Mesothelial cell of epicardium (in vitro differentiated cells): ENCODE measurements at regions not wholly inside any gene's neighbourhood (a gene's known extent, or its start where the extent isn't known, plus 50 kb on each side); places are given as distances from the start of the nearest gene placed in this dataset.

Experiments
- DNase-seq, 2 experiments: peaks; one replicate each; pipeline ENCODE4 v3.0.0; 2021; ENCODE audit warnings: low spot score in 2 of 2; ENCODE audit not compliant: unreplicated experiment in 2 of 2
- H3K27ac Mint-ChIP-seq: 2 replicates; pipeline ENCODE4 v1.8.0; 2021; ENCODE audit warnings: mixed read lengths
- H3K27me3 Mint-ChIP-seq: 2 replicates; pipeline ENCODE4 v1.8.0; 2021; ENCODE audit warnings: low read depth, mixed read lengths
- H3K36me3 Mint-ChIP-seq: 2 replicates; pipeline ENCODE4 v1.8.0; 2021; ENCODE audit warnings: mixed read lengths
- H3K4me1 Mint-ChIP-seq: 2 replicates; pipeline ENCODE4 v1.8.0; 2021; ENCODE audit warnings: mixed read lengths
- H3K4me3 Mint-ChIP-seq: 2 replicates; pipeline ENCODE4 v1.8.0; 2021; ENCODE audit warnings: mild to moderate bottlenecking, moderate library complexity, mixed read lengths
- H3K9me3 Mint-ChIP-seq: 2 replicates; pipeline ENCODE4 v1.8.0; 2021; ENCODE audit warnings: mixed read lengths
- CTCF ChIP-seq: fragments of 200-600 bp; sonication (generic); IDR thresholded peaks from one replicate; pipeline ENCODE4 v1.5.0; 2021; ENCODE audit warnings: antibody characterized with exemption; ENCODE audit not compliant: unreplicated experiment

- DNase-seq: no peak
- Mint-ChIP-seq H3K36me3 (no peaks in the 10 kb centered on the region), H3K27me3 (no peaks in the 10 kb centered on the region), H3K4me1 (no peaks in the 10 kb centered on the region), H3K9me3 (peaks cover 18% of the 10 kb centered on the region), H3K4me3 (no peak overlapping the region), H3K27ac (no peak overlapping the region)
- no peak for TF ChIP-seq CTCF
These were observed 223.8 kb upstream of the BOD1L1 start for GRCh38 chr4:13851085-13851940.

- H3K36me3 Mint-ChIP-seq: no peaks in the 10 kb centered on the region
- no peak for TF ChIP-seq CTCF
- no peak overlapping the region for H3K4me3 Mint-ChIP-seq
- peaks cover 18% of the 10 kb centered on the region for H3K9me3 Mint-ChIP-seq
- no peaks in the 10 kb centered on the region for H3K4me1 Mint-ChIP-seq
- no peak for DNase-seq
- no peaks in the 10 kb centered on the region for H3K27me3 Mint-ChIP-seq
- H3K27ac Mint-ChIP-seq: no peak overlapping the region
These were observed 224.9 kb upstream of the BOD1L1 start for GRCh38 chr4:13852411-13852810.

- H3K27ac Mint-ChIP-seq: no peak overlapping the region
- TF ChIP-seq CTCF: no peak
- H3K4me1 Mint-ChIP-seq: no peaks in the 10 kb centered on the region
- H3K9me3 Mint-ChIP-seq: peaks cover 9% of the 10 kb centered on the region
- no peaks in the 10 kb centered on the region for H3K36me3 Mint-ChIP-seq
- no peak overlapping the region for H3K4me3 Mint-ChIP-seq
- DNase-seq: no peak
- no peaks in the 10 kb centered on the region for H3K27me3 Mint-ChIP-seq
These were observed 228.9 kb upstream of the BOD1L1 start for GRCh38 chr4:13856387-13856786.

GRCh38 chr4:13857397-13857796 is 229.9 kb upstream of the BOD1L1 start:
- no peak overlapping the region for H3K4me3 Mint-ChIP-seq

GRCh38 chr4:13857800-13858199 is 230.3 kb upstream of the BOD1L1 start:
- H3K9me3 Mint-ChIP-seq: peaks cover 17% of the 10 kb centered on the region
- no peak for DNase-seq
- H3K4me1 Mint-ChIP-seq: no peaks in the 10 kb centered on the region
- H3K27ac Mint-ChIP-seq: no peak overlapping the region
- peaks cover 2% of the 10 kb centered on the region for H3K36me3 Mint-ChIP-seq
- no peak for TF ChIP-seq CTCF
- H3K27me3 Mint-ChIP-seq: no peaks in the 10 kb centered on the region
- no peak overlapping the region for H3K4me3 Mint-ChIP-seq

More at GRCh38 chr4:13857397-13857796, 229.9 kb upstream of the BOD1L1 start:
- no peak for DNase-seq
- Mint-ChIP-seq H3K27me3 (no peaks in the 10 kb centered on the region), H3K9me3 (peaks cover 13% of the 10 kb centered on the region), H3K4me1 (no peaks in the 10 kb centered on the region), H3K27ac (no peak overlapping the region), H3K36me3 (peaks cover 2% of the 10 kb centered on the region)
- no peak for TF ChIP-seq CTCF
